Lung microvascular endothelial cell (primary cell): ENCODE measurements at regions not wholly inside any gene's neighbourhood (a gene's known extent, or its start where the extent isn't known, plus 50 kb on each side); places are given as distances from the start of the nearest gene placed in this dataset.
"Not testable (repeated sequence)": the region's sequence is repeated elsewhere in the genome, so short reads cannot be mapped to it uniquely, and the experiment has no call there.

ENCODE experiments used
- DNase-seq, 2 donors: peaks; one replicate each; pipeline versions ENCODE4 v3.0.0 to v3.0.0-alpha.2; 2010; ENCODE audit warnings: low read depth in 2 of 2

- DNase-seq = no peak
Measured at GRCh38 chr6:121686611-121687023, 251.2 kb downstream of the GJA1 start.

GRCh38 chr6:121688974-121689373 lies 253.5 kb downstream of the GJA1 start:
- no peak for DNase-seq

- peak in 1 of 2 donors; percentile 17 for DNase-seq
Measured at GRCh38 chr6:121691126-121691551, 255.7 kb downstream of the GJA1 start.

GRCh38 chr6:121694389-121694788 lies 258.9 kb downstream of the GJA1 start:
- no peak for DNase-seq

- peak in 1 of 2 donors; percentile 38 for DNase-seq
Measured at GRCh38 chr6:121694801-121695251, 259.4 kb downstream of the GJA1 start.

GRCh38 chr6:121695329-121695728 lies 259.9 kb downstream of the GJA1 start:
- DNase-seq = no peak

GRCh38 chr6:121697921-121698320 lies 262.5 kb downstream of the GJA1 start:
- no peak for DNase-seq

GRCh38 chr6:121698617-121699016 lies 263.2 kb downstream of the GJA1 start:
- no peak for DNase-seq

- not testable (repeated sequence) for DNase-seq
Measured at GRCh38 chr6:121703129-121703528, 267.7 kb downstream of the GJA1 start.

GRCh38 chr6:121711472-121711871 lies 276.0 kb downstream of the GJA1 start:
- DNase-seq = peak; percentile 65 to 95

- no peak for DNase-seq
Measured at GRCh38 chr6:121717686-121718085, 282.2 kb downstream of the GJA1 start.

GRCh38 chr6:121720867-121721266 lies 285.4 kb downstream of the GJA1 start:
- not testable (repeated sequence) for DNase-seq

GRCh38 chr6:121723623-121724022 lies 288.2 kb downstream of the GJA1 start:
- DNase-seq = peak; percentile 4 to 94

GRCh38 chr6:121724576-121724975 lies 289.1 kb downstream of the GJA1 start:
- peak; percentile 4 to 92 for DNase-seq

GRCh38 chr6:121726596-121726995 lies 291.1 kb downstream of the GJA1 start:
- DNase-seq = peak; percentile 47 to 92

GRCh38 chr6:121730616-121731015 lies 295.2 kb downstream of the GJA1 start:
- no peak for DNase-seq

- no peak for DNase-seq
Measured at GRCh38 chr6:121731381-121731780, 295.9 kb downstream of the GJA1 start.

- peak in 1 of 2 donors; percentile 22 for DNase-seq
Measured at GRCh38 chr6:121732641-121733040, 297.2 kb downstream of the GJA1 start.

GRCh38 chr6:121733234-121733633 lies 297.8 kb downstream of the GJA1 start:
- peak; percentile 1 to 45 for DNase-seq

- not testable (repeated sequence) for DNase-seq
Measured at GRCh38 chr6:121740188-121740587, 304.7 kb downstream of the GJA1 start.

- no peak for DNase-seq
Measured at GRCh38 chr6:121743691-121744090, 308.2 kb downstream of the GJA1 start.

GRCh38 chr6:121748376-121748775 lies 312.9 kb downstream of the GJA1 start:
- DNase-seq = no peak

- DNase-seq = no peak
Measured at GRCh38 chr6:121748850-121749249, 313.4 kb downstream of the GJA1 start.

GRCh38 chr6:121755485-121755884 lies 320.0 kb downstream of the GJA1 start:
- no peak for DNase-seq
